ENCODE measurements at regions not wholly inside any gene's neighbourhood (a gene's known extent, or its start where the extent isn't known, plus 50 kb on each side); places are given as distances from the start of the nearest gene placed in this dataset.
A peak's percentile ranks its signal among the peaks of the same experiment; 100 is the strongest.

DNA sequence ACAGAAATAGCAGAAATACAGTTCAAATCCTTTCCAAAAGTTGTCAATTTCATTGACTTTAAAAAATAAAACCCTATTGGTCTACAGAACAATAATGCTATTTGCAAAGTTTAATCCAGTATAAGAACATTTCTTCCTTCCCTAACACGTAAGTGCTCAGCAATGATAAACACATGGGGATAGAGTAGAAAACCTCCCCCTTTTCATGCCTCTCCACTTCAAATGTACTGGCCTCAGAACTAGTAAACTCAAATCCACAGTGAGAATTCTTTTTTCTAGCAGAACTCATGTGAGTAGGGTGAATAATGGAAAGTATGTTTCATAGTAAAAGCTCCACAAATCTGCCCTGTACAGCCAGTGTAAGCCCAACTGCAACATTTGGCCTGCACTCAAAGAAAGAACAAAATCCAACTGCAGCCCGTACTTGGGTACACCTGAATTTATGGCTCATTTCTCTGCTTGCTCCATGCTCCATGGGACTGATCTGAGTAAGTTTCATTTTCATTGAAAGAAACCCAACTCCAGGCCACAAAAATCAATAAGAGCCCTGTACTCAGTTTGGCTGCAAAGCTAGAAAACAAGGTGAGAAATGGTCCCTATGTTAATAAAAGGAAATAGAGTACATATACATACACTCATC, 115.0 kb upstream of the RMDN2 start:
- no peak for DNase-seq

DNA sequence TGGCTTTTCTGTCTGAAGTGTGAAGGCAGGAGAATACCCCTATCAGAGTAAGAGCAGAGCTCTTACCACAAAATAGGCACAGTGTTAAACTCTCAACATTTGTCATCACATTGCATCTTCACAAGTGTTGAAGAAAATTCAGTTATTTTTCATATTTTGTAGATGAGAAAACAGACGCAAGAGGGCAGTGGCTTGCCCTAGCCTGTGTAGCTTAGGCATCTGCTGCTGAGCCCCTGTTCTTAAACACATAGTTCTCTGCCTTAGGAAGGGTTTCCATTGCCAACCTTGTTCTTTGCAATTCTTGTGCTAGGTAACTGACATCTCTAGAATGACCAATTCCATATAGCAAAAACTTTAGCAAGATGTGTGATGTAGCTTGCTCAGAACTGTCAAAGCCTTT, 112.7 kb upstream of the RMDN2 start:
- DNase-seq, result no peak

DNA sequence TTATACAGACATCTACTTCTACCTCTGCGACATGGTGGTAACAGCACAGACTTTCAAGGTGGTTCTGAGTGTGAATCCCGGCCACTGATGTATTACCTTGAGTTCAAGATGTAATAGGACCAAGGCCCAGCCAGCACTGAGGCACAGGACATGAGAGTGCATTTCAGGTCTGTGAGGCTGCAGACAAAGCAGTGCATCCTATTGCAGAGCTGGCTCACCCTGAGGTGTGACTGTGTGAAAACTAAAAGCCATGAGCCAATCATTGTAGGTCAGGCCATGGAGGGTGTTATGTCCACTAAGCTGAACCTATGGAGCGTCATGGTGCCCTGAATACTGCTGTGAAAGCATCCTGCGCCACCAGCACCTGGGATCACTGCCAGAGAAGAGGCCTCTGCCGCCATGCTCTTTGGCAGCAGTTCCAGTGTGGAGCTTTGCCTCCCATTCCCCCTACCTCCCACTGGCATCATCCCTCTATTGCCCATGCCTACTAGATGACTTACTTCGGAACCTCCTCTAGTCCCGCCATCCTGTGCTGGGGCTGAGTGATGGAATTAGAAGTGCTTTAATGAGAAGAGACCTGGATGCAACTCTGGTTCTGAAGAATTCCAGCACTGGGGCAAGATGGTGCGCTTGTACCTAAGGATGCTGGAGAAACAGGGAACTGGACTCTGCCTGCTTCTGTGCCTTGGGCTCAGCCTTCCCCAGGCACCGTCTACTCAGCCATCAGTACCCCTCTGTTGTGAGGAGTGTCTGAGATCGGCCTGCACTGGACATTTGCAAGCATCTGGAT, 112.0 kb upstream of the RMDN2 start:
- no peak for DNase-seq

DNA sequence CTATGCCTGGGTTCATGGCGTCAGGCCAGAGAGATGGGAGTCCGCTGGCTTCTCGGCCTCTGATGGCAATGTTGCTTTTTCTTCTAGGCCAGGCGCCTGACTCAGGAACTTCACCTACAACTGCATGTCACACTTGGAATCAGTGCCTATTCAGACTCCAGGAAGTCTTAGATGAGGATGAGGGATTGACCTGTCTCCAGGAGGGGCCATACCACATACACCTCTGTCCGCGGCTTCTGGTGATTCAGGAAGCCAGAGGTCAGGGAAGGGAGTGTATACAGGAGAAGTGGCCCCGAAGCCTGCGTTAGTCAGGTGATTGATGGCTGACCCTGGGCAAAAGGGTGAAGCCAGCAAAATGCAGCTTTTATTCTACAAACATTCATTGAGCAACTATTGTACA, 109.1 kb upstream of the RMDN2 start:
- no peak for DNase-seq

GRCh38 chr2:37816686-37817085, 108.4 kb upstream of the RMDN2 start:
- DNase-seq, result no peak

- no peak for DNase-seq
Measured at GRCh38 chr2:37819186-37819585, 105.9 kb upstream of the RMDN2 start.

GRCh38 chr2:37820471-37820986, 104.6 kb upstream of the RMDN2 start:
- DNase-seq, result no peak

GRCh38 chr2:37825586-37825985, 99.5 kb upstream of the RMDN2 start:
- DNase-seq, result no peak

- DNase-seq, result no peak
Measured at GRCh38 chr2:37826611-37827010, 98.5 kb upstream of the RMDN2 start.

- DNase-seq, result no peak
Measured at GRCh38 chr2:37827455-37827854, 97.6 kb upstream of the RMDN2 start.

- no peak for DNase-seq
Measured at GRCh38 chr2:37827911-37828511, 97.1 kb upstream of the RMDN2 start.

GRCh38 chr2:37829202-37829601, 95.9 kb upstream of the RMDN2 start:
- DNase-seq, result no peak

GRCh38 chr2:37829616-37830395, 95.3 kb upstream of the RMDN2 start:
- DNase-seq, result no peak

- no peak for DNase-seq
Measured at GRCh38 chr2:37830636-37831035, 94.5 kb upstream of the RMDN2 start.

GRCh38 chr2:37831081-37831780, 93.9 kb upstream of the RMDN2 start:
- no peak for DNase-seq

DNA sequence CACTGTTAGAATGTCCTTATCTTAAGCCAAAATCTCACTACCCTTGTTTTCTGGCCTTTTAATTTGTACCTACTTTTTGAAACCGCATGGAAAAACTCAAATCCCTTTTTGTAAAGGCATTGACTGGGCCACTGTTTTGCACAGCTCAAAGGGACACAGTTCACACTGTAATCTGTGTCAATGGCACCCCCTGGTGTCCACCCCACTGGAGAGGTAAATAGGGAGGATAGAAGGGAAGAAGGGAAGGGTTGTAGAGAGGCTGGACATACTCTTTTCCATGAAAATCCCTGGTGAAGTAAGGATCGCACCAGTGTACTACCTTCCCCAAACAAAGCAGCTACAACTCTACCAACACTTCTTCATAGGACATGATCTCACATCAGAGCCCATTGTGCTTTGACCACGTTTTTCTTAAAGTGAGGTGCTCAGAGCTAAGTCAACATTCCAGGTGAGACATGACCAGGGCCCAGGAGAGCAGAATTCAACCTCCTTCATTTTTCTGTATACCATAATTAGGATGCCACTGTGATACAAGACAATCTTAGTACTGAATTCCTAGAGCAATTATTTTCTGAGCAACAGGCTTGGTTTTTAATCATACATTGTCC, 92.4 kb upstream of the RMDN2 start:
- DNase-seq, result peak; percentile 64

DNA sequence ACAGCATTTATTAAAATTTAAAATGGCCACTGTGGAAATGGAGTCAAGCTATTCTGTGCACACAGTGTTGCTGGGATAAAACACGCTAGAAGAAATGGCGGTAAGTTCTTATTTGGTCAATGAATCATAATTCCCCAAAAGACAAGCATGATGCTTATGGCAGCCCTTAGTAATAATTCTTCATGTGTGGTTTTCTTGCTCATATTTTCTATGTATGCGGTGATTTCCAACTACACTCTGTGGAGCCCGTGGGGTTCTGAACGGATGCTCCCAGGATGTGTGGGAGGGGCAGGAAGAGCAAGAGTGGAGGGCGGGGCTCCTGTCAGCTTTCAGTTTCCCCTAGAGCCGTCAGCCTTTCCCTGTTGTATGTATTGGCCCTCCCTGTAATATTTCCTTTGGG, 91.7 kb upstream of the RMDN2 start:
- DNase-seq, result no peak

- no peak for DNase-seq
Measured at GRCh38 chr2:37836270-37836669, 88.8 kb upstream of the RMDN2 start.

- DNase-seq, result no peak
Measured at GRCh38 chr2:37836711-37837110, 88.4 kb upstream of the RMDN2 start.

DNA sequence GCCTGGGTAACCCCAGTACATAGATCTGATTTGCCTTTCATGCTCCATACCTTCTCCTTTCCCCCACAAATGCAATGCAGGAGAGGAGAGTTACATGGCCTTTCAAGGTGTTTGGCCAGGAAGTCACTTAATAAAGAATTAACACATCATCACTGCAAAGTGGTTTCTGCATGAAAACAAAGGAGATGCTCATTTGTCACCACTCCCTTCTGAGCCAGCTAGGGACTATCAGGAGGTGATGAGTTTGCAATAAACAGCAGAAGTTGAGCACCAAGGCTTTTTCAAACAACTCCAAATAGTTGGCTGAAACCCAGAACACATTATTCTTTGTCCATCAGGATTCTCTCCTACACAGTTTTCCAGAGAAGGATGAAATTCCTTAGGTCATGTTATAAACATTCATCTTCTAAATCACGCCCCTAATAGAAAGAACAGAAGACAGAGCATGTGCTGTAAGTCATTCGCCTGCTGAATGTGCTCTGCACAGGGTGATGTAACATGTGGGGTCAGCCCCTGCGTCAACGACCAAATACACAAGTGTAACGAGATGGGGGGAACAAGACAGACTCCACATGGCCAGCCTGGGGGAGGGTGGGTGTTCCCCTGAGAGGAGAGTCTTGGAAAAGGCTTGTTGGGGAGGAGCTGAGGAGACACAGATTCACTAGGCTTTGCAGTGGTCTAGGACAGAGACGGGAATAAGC, 87.3 kb upstream of the RMDN2 start:
- DNase-seq, result no peak

GRCh38 chr2:37838541-37839167, 86.4 kb upstream of the RMDN2 start:
- DNase-seq, result no peak
